Suprapubic skin (tissue), 3 donors: ENCODE measurements at regions not wholly inside any gene's neighbourhood (a gene's known extent, or its start where the extent isn't known, plus 50 kb on each side); places are given as distances from the start of the nearest gene placed in this dataset.

Experiments used
- EP300 ChIP-seq: sonication (generic); formaldehyde crosslinking; IDR thresholded peaks from one replicate; pipeline ENCODE4 v1.6.1; 2017; ENCODE audit warnings: antibody characterized with exemption
- POLR2A ChIP-seq, 2 donors: fragments of 450-650 bp; IDR thresholded peaks; one replicate each; pipeline ENCODE4 v1.6.1; 2017; ENCODE audit warnings: antibody characterized with exemption in 2 of 2, mild to moderate bottlenecking in 2 of 2, moderate library complexity in 2 of 2
- TF ChIP-seq, protein P1 (sequence below), 2 donors: fragments of 200-600 bp in 1 of 2; fragments of 450-650 bp in 1 of 2; sonication (generic) in 1 of 2; IDR thresholded peaks; one replicate each; pipeline ENCODE4 v1.5.1; 2016 to 2019; ENCODE audit warnings: antibody characterized with exemption in 2 of 2, mild to moderate bottlenecking in 1 of 2, moderate library complexity in 1 of 2

DNA sequence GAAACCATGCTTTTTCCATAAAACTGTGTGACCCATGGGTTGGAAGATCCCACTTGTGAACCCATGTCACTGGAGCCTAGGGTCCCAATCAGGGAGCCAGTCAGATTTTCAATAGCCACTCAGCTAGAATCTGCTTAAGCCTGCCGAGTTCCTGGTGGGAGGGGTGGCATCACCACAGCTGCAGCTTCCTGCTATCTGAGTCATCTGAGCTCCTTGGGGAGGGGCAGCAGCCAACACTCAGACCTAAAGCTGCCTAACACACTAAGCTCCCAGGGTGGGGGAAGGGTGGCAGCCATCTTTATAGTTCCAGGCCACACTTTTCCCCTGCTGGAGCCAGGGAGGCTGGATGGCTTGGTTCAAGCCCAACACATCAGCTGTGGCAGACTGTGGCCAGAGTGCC, 350.1 kb downstream of the C4orf33 start:
- TF ChIP-seq POLR2A (IDR thresholded peaks at IDR 0.05) (no peak), EP300 (no peak)
- TF ChIP-seq, protein P1, sequence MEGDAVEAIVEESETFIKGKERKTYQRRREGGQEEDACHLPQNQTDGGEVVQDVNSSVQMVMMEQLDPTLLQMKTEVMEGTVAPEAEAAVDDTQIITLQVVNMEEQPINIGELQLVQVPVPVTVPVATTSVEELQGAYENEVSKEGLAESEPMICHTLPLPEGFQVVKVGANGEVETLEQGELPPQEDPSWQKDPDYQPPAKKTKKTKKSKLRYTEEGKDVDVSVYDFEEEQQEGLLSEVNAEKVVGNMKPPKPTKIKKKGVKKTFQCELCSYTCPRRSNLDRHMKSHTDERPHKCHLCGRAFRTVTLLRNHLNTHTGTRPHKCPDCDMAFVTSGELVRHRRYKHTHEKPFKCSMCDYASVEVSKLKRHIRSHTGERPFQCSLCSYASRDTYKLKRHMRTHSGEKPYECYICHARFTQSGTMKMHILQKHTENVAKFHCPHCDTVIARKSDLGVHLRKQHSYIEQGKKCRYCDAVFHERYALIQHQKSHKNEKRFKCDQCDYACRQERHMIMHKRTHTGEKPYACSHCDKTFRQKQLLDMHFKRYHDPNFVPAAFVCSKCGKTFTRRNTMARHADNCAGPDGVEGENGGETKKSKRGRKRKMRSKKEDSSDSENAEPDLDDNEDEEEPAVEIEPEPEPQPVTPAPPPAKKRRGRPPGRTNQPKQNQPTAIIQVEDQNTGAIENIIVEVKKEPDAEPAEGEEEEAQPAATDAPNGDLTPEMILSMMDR (IDR thresholded peaks at IDR 0.05) = no peak
